IMR-90 (cell line): ENCODE measurements at regions not wholly inside any gene's neighbourhood (a gene's known extent, or its start where the extent isn't known, plus 50 kb on each side); places are given as distances from the start of the nearest gene placed in this dataset.

Source experiments
- ATAC-seq: fragments of 200-7000 bp; cut with Tn5 transposase; 2 replicates; pipeline ENCODE4 v1.9.1; 2020; ENCODE audit warnings: low read depth, mild to moderate bottlenecking, moderate library complexity
- BruUV-seq: library from RNA; stranded (reverse); fragments of 400-500 nt; replicated peaks from 2 replicates; lab custom pipeline; 2021; lab: Mats Ljungman, UMichigan
- CTCF ChIA-PET: fragments of 300-600 bp; formaldehyde crosslinking; extraction: SDS; loops from one replicate; lab custom pipeline; 2021; ENCODE audit warnings: antibody characterized with exemption; lab: Yijun Ruan, JAX
- POLR2A ChIA-PET: fragments of 300-600 bp; sonication (Branson Sonifier 250); formaldehyde crosslinking; loops from one replicate; lab custom pipeline; 2022; ENCODE audit warnings: antibody characterized with exemption; ENCODE audit not compliant: unreplicated experiment; lab: Charles Lee
- DNase-seq: peaks from one replicate; pipeline ENCODE4 v3.0.0; 2013
- H2AFZ ChIP-seq: replicated peaks from 2 replicates; pipeline ENCODE3; 2013; ENCODE audit warnings: low read length, mild to moderate bottlenecking; ENCODE audit not compliant: poor library complexity
- H2AK5ac ChIP-seq: 2 replicates; pipeline ENCODE4 v1.6.1; 2013; ENCODE audit warnings: low read depth, low read length, inconsistent platforms
- H2AK9ac ChIP-seq: replicated peaks from 2 replicates; pipeline ENCODE3; 2013; ENCODE audit warnings: mild to moderate bottlenecking, low read depth, low read length, moderate library complexity; ENCODE audit not compliant: poor library complexity
- H2BK120ac ChIP-seq: 2 replicates; pipeline ENCODE4 v1.6.1; 2013; ENCODE audit warnings: low read depth, low read length, inconsistent platforms
- H2BK15ac ChIP-seq: 3 replicates; pipeline ENCODE4 v1.6.1; 2013; ENCODE audit warnings: low read depth, low read length, inconsistent platforms
- H2BK20ac ChIP-seq: 2 replicates; pipeline ENCODE4 v1.6.1; 2013; ENCODE audit warnings: low read depth, mild to moderate bottlenecking, inconsistent platforms, low read length, moderate library complexity
- H2BK5ac ChIP-seq: 2 replicates; pipeline ENCODE4 v1.6.1; 2013; ENCODE audit warnings: mild to moderate bottlenecking, low read depth, low read length, inconsistent platforms; ENCODE audit not compliant: poor library complexity, severe bottlenecking
- H3K14ac ChIP-seq: replicated peaks from 2 replicates; pipeline ENCODE4 v1.6.1; 2013; ENCODE audit warnings: low read depth, low read length, inconsistent platforms
- H3K18ac ChIP-seq: 2 replicates; pipeline ENCODE4 v1.6.1; 2013; ENCODE audit warnings: low read depth, low read length, control low read depth
- H3K23ac ChIP-seq: 2 replicates; pipeline ENCODE4 v1.6.1; 2013; ENCODE audit warnings: low read depth, low read length, inconsistent platforms
- H3K27ac ChIP-seq: 2 replicates; pipeline ENCODE4 v1.5.1; 2013; ENCODE audit warnings: mild to moderate bottlenecking, control low read depth, low read length; ENCODE audit not compliant: insufficient read depth
- H3K27me3 ChIP-seq: 2 replicates; pipeline ENCODE4 v1.6.1; 2013; ENCODE audit warnings: low read length; ENCODE audit not compliant: control insufficient read depth, insufficient read depth
- H3K36me3 ChIP-seq: 2 replicates; pipeline ENCODE4 v1.6.1; 2013; ENCODE audit warnings: low read length, mixed read lengths; ENCODE audit not compliant: control insufficient read depth, insufficient read depth
- H3K4ac ChIP-seq: 2 replicates; pipeline ENCODE4 v1.6.1; 2013; ENCODE audit warnings: low read depth, low read length, inconsistent platforms
- H3K4me1 ChIP-seq: 2 replicates; pipeline ENCODE4 v1.6.1; 2013; ENCODE audit warnings: low read length, mixed read lengths; ENCODE audit not compliant: control insufficient read depth, insufficient read depth
- H3K4me2 ChIP-seq: 2 replicates; pipeline ENCODE4 v1.6.1; 2013; ENCODE audit warnings: low read depth, mild to moderate bottlenecking, control low read depth, low read length, moderate library complexity
- H3K4me3 ChIP-seq: 2 replicates; pipeline ENCODE4 v1.5.1; 2013; ENCODE audit warnings: low read depth, mild to moderate bottlenecking, control low read depth, low read length, moderate library complexity; ENCODE audit not compliant: insufficient read depth
- H3K56ac ChIP-seq: 2 replicates; pipeline ENCODE4 v1.6.1; 2013; ENCODE audit warnings: low read length, inconsistent platforms; ENCODE audit not compliant: insufficient read depth; ENCODE audit errors: extremely low read depth
- H3K79me1 ChIP-seq, 2 experiments: 2 replicates each; pipeline ENCODE4 v1.6.1; 2013; ENCODE audit warnings: low read length in 2 of 2, inconsistent platforms in 1 of 2, low read depth in 1 of 2
- H3K9ac ChIP-seq: 2 replicates; pipeline ENCODE4 v1.6.1; 2013; ENCODE audit warnings: low read depth, low read length, control low read depth
- H3K9me1 ChIP-seq: 2 replicates; pipeline ENCODE4 v1.6.1; 2013; ENCODE audit warnings: low read length, inconsistent platforms; ENCODE audit not compliant: insufficient read depth
- H3K9me3 ChIP-seq: 2 replicates; pipeline ENCODE4 v1.6.1; 2013; ENCODE audit warnings: low read length; ENCODE audit not compliant: control insufficient read depth, insufficient read depth
- H4K20me1 ChIP-seq: 2 replicates; pipeline ENCODE4 v1.6.1; 2013; ENCODE audit warnings: low read length, inconsistent platforms; ENCODE audit not compliant: insufficient read depth
- H4K5ac ChIP-seq: 2 replicates; pipeline ENCODE4 v1.6.1; 2013; ENCODE audit warnings: mild to moderate bottlenecking, low read depth, low read length, control low read depth
- H4K8ac ChIP-seq, 2 experiments: 2 replicates each; pipeline ENCODE4 v1.6.1; 2013; ENCODE audit warnings: low read depth in 2 of 2, low read length in 2 of 2, control low read depth in 1 of 2, inconsistent platforms in 1 of 2
- H4K91ac ChIP-seq: 2 replicates; pipeline ENCODE4 v1.6.1; 2013; ENCODE audit warnings: low read depth, low read length, inconsistent platforms; ENCODE audit not compliant: insufficient read depth
- BHLHE40 ChIP-seq: fragments of 150-350 bp; IDR thresholded peaks from 2 replicates; pipeline ENCODE4 v1.6.1; 2016; ENCODE audit warnings: mild to moderate bottlenecking, low read depth, low read length
- CEBPB ChIP-seq: IDR thresholded peaks from 2 replicates; pipeline ENCODE4 v1.6.1; 2012; ENCODE audit warnings: low read depth, low read length, improper control_type of control experiment
- CHD1 ChIP-seq: IDR thresholded peaks from 2 replicates; pipeline ENCODE4 v1.6.1; 2012; ENCODE audit warnings: low read depth, low read length, improper control_type of control experiment
- FOS ChIP-seq: fragments of 150-350 bp; IDR thresholded peaks from 2 replicates; pipeline ENCODE4 v1.6.1; 2016; ENCODE audit warnings: low read depth, low read length
- MAFK ChIP-seq: IDR thresholded peaks from 2 replicates; pipeline ENCODE4 v1.6.1; 2012; ENCODE audit warnings: low read depth, low read length, improper control_type of control experiment
- MAZ ChIP-seq: IDR thresholded peaks from 2 replicates; pipeline ENCODE4 v1.6.1; 2012; ENCODE audit warnings: low read depth, mild to moderate bottlenecking, low read length, improper control_type of control experiment, moderate library complexity, borderline replicate concordance
- MXI1 ChIP-seq: IDR thresholded peaks from 2 replicates; pipeline ENCODE4 v1.6.1; 2012; ENCODE audit warnings: low read depth, mild to moderate bottlenecking, low read length, moderate library complexity, borderline replicate concordance
- NFE2L2 ChIP-seq: fragments of 150-350 bp; IDR thresholded peaks from 2 replicates; pipeline ENCODE4 v1.6.1; 2016; ENCODE audit warnings: low read depth, mild to moderate bottlenecking, low read length
- POLR2A ChIP-seq: IDR thresholded peaks from 2 replicates; pipeline ENCODE4 v1.6.1; 2012; ENCODE audit warnings: mild to moderate bottlenecking, low read depth, low read length
- RAD21 ChIP-seq: IDR thresholded peaks from 2 replicates; pipeline ENCODE4 v1.6.1; 2012; ENCODE audit warnings: low read length, improper control_type of control experiment
- RCOR1 ChIP-seq: IDR thresholded peaks from 2 replicates; pipeline ENCODE4 v1.6.1; 2012; ENCODE audit warnings: mild to moderate bottlenecking, low read length, improper control_type of control experiment; ENCODE audit not compliant: insufficient replicate concordance
- RFX5 ChIP-seq: IDR thresholded peaks from 2 replicates; pipeline ENCODE4 v1.8.0; 2012; ENCODE audit warnings: low read depth, mild to moderate bottlenecking, low read length, moderate library complexity
- SMC3 ChIP-seq: fragments of 150-350 bp; IDR thresholded peaks from 2 replicates; pipeline ENCODE4 v1.6.1; 2016; ENCODE audit warnings: low read depth, mild to moderate bottlenecking, antibody characterized with exemption, low read length, moderate library complexity
- WGBS, 2 experiments: methylation state at CpG; one replicate each; pipeline versions ENCODE4 v1.1.5 to v1.1.7; 2013; ENCODE audit warnings: missing lambda C conversion rate in 2 of 2; ENCODE audit not compliant: insufficient read length in 1 of 2; ENCODE audit errors: extremely low coverage in 2 of 2; 5-methylcytosine and 5-hydroxymethylcytosine counted together
- dilution Hi-C: fragments of 300-500 bp; cut with HindIII; formaldehyde crosslinking; loops from one replicate; pipeline ENCODE4 v1.14.3; 2018; ENCODE audit warnings: low sequenced_read_pairs; ENCODE audit not compliant: unreplicated experiment
- in situ Hi-C: fragments of 300-500 bp; cut with MboI; formaldehyde crosslinking; loops from 3 replicates; pipeline ENCODE4 v1.14.3; 2019; ENCODE audit warnings: low sequenced_read_pairs, inconsistent platforms, mixed read lengths
- intact Hi-C: fragments of 100-400 bp; cut with micrococcal nuclease; formaldehyde crosslinking; loops from 2 replicates; pipeline ENCODE4 v1.10.0; 2022
- TF ChIP-seq, protein P1 (sequence below): conservative IDR thresholded peaks from 2 replicates; pipeline ENCODE4 v1.5.1; 2012; ENCODE audit warnings: mild to moderate bottlenecking, low read depth, low read length, improper control_type of control experiment
- TF ChIP-seq, protein P2 (sequence below): fragments of 150-350 bp; IDR thresholded peaks from 2 replicates; pipeline ENCODE4 v1.6.1; 2016; ENCODE audit warnings: low read depth, mild to moderate bottlenecking, low read length, moderate library complexity, borderline replicate concordance
- TF ChIP-seq, protein P3 (sequence below): fragments of 150-350 bp; IDR thresholded peaks from 2 replicates; pipeline ENCODE4 v1.6.1; 2017; ENCODE audit warnings: mild to moderate bottlenecking, antibody characterized with exemption, low read length, low read depth

DNA sequence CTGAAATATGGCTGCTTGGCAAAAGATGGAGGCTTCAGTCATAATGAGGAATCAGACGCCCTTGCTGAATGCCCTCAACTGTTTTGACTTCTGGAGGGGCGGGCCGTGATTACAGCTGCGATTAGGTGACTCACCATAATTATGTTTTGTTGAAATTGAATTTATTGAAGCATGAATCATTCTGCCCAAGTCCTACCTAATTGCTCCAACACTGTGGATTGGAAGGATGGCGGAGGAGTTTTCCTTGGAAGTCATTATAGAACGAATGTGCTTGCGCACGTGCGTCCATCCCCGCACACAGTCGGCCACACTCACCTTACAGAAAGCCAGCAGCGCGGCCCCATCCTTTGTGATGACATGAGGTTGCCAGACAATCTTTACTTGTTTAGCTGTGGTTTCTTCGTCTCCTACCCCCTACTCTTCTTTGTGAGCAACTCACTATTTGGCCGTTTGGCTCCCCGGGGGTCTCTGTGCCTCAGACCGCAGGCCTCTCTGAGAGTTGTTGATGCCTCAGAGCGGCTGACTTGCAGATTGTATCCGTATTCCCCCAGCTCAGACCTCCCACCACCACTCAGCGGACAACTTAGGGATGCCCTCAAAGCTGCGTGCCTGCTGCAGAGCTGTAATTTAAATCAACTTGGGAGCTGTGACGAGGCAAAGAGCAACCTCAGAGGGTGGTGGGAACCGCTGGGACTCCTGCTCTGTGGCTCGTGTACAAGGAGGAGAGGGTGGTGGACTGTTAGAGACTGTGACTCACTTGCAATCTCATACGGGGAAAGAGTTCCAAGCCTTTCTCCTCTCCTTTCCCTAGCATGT is 513.4 kb downstream of the TNS1 start:
- H3K9me1 ChIP-seq = no peaks in the 10 kb centered on the region
- H2AK9ac ChIP-seq = no peak overlapping the region
- no peak overlapping the region for H2BK120ac ChIP-seq
- DNase-seq = no peak
- no peak overlapping the region for H3K4me2 ChIP-seq
- H3K56ac ChIP-seq = no peak overlapping the region
- TF ChIP-seq NFE2L2 (no peak), CEBPB (no peak), MAFK (no peak), MXI1 (no peak), POLR2A (no peak), CHD1 (no peak), RCOR1 (no peak), RAD21 (no peak), SMC3 (no peak), FOS (no peak), RFX5 (no peak), BHLHE40 (no peak), MAZ (no peak)
- TF ChIP-seq, protein P1, sequence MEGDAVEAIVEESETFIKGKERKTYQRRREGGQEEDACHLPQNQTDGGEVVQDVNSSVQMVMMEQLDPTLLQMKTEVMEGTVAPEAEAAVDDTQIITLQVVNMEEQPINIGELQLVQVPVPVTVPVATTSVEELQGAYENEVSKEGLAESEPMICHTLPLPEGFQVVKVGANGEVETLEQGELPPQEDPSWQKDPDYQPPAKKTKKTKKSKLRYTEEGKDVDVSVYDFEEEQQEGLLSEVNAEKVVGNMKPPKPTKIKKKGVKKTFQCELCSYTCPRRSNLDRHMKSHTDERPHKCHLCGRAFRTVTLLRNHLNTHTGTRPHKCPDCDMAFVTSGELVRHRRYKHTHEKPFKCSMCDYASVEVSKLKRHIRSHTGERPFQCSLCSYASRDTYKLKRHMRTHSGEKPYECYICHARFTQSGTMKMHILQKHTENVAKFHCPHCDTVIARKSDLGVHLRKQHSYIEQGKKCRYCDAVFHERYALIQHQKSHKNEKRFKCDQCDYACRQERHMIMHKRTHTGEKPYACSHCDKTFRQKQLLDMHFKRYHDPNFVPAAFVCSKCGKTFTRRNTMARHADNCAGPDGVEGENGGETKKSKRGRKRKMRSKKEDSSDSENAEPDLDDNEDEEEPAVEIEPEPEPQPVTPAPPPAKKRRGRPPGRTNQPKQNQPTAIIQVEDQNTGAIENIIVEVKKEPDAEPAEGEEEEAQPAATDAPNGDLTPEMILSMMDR = no peak
- TF ChIP-seq, protein P2, sequence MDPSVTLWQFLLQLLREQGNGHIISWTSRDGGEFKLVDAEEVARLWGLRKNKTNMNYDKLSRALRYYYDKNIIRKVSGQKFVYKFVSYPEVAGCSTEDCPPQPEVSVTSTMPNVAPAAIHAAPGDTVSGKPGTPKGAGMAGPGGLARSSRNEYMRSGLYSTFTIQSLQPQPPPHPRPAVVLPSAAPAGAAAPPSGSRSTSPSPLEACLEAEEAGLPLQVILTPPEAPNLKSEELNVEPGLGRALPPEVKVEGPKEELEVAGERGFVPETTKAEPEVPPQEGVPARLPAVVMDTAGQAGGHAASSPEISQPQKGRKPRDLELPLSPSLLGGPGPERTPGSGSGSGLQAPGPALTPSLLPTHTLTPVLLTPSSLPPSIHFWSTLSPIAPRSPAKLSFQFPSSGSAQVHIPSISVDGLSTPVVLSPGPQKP = no peak
- TF ChIP-seq, protein P3, sequence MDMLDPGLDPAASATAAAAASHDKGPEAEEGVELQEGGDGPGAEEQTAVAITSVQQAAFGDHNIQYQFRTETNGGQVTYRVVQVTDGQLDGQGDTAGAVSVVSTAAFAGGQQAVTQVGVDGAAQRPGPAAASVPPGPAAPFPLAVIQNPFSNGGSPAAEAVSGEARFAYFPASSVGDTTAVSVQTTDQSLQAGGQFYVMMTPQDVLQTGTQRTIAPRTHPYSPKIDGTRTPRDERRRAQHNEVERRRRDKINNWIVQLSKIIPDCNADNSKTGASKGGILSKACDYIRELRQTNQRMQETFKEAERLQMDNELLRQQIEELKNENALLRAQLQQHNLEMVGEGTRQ = no peak
- ChIA-PET POLR2A (no interaction called here), CTCF (no interaction called here)
- no peak overlapping the region for H4K5ac ChIP-seq
- H3K36me3 ChIP-seq = no peaks in the 10 kb centered on the region
- intact Hi-C loops = no loop called here
- no peak for ATAC-seq
- H4K8ac ChIP-seq = no peak overlapping the region
- H2BK5ac ChIP-seq = no peak overlapping the region
- H4K91ac ChIP-seq = no peak overlapping the region
- H3K14ac ChIP-seq = no peak overlapping the region
- no peak overlapping the region for H3K4me3 ChIP-seq
- no peaks in the 10 kb centered on the region for H4K20me1 ChIP-seq
- H3K9ac ChIP-seq = no peak overlapping the region
- no peaks in the 10 kb centered on the region for H3K79me1 ChIP-seq
- no peaks in the 10 kb centered on the region for H3K27me3 ChIP-seq
- in situ Hi-C loops = no loop called here
- H2BK20ac ChIP-seq = no peak overlapping the region
- H2AK5ac ChIP-seq = no peak overlapping the region
- no TSS peak for BruUV-seq
- no peak overlapping the region for H3K18ac ChIP-seq
- dilution Hi-C loops = no loop called here
- H3K4me1 ChIP-seq = no peaks in the 10 kb centered on the region
- no peak overlapping the region for H3K27ac ChIP-seq
- no peak overlapping the region for H2BK15ac ChIP-seq
- H3K23ac ChIP-seq = no peak overlapping the region
- WGBS, 2 experiments = 90% methylated on average over 10 of the region's 25 CpGs; no CpG with 5 or more reads in 1 of the 2 experiments
- no peaks in the 10 kb centered on the region for H3K9me3 ChIP-seq
- H3K4ac ChIP-seq = no peak overlapping the region
- H2AFZ ChIP-seq = no peak overlapping the region
